ENCODE measurements at regions not wholly inside any gene's neighbourhood (a gene's known extent, or its start where the extent isn't known, plus 50 kb on each side); places are given as distances from the start of the nearest gene placed in this dataset.
"Not testable (repeated sequence)": the region's sequence is repeated elsewhere in the genome, so short reads cannot be mapped to it uniquely, and the experiment has no call there.

DNA sequence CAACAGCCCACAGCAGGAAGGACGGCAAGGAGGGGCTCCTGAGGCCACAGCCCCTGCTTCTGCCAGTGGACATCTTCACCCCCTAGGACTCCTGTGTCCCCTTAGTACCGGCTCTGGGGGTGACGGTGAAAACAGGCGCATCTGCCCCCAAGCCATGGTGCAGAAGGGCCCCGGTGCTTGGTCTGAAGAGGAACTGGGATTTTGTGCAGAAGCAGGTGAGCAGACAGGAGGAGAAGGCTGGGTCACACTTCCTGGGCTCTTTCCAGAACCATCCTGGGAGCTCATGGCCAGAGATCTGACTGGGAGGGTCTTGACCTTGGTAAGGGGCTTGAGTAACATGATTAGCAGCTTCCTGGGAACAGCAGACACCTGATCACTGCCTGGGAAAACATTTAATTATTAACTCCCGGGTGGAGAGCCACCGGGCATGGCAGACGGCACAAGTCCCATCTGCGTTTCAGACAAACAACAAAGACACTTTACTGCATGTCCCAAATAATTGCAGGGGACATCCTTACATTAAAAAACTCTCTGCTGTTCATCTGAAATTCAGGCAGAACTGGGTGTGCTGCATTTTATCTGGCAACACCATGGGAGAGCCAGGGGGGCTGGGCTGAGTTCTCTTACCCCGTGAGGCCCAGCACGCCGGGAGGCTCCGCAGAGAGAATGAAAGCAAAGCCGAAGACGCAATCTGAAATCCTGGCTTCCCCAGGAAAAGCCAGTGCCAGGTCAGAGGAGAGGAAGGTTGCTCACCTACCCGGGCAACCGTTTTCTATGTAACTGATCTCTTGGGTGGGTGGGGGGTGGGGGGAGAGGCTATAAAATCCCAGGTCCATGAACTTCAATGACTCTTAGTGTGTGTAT lies 1542.8 kb downstream of the TSPY10 start:
- H3K27ac ChIP-seq = no peak overlapping the region
- no peak for DNase-seq

DNA sequence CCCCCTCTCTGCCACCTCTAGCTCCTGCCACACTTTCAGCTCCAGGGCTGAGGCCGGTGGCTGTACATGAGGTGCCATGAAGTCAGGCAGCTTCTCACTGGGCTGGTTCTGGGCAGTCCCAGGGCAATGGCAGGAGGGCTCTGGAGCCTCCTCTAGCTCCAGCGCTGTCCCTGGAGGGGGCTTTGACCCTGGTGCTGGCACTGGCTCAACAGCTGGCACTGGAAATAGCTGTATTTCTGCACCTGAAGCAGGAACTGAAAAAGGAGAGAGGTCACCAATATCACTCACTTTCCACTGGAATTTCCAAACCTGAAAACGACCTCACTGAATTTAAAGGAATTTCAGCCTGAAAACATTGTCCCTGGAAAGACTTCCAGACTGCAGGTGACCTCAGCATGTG lies 1558.1 kb downstream of the TSPY10 start:
- H3K27me3 ChIP-seq (ENCODE audit: insufficient read depth, low read depth, severe bottlenecking); H3K27ac ChIP-seq; H3K9me3 ChIP-seq (ENCODE audit: severe bottlenecking); H3K4me3 ChIP-seq (ENCODE audit: low read depth, low read length); DNase-seq; H3K36me3 ChIP-seq: not testable (repeated sequence)

More for the DNA sequence above, 1542.8 kb downstream of the TSPY10 start:
- TF ChIP-seq, protein P1, sequence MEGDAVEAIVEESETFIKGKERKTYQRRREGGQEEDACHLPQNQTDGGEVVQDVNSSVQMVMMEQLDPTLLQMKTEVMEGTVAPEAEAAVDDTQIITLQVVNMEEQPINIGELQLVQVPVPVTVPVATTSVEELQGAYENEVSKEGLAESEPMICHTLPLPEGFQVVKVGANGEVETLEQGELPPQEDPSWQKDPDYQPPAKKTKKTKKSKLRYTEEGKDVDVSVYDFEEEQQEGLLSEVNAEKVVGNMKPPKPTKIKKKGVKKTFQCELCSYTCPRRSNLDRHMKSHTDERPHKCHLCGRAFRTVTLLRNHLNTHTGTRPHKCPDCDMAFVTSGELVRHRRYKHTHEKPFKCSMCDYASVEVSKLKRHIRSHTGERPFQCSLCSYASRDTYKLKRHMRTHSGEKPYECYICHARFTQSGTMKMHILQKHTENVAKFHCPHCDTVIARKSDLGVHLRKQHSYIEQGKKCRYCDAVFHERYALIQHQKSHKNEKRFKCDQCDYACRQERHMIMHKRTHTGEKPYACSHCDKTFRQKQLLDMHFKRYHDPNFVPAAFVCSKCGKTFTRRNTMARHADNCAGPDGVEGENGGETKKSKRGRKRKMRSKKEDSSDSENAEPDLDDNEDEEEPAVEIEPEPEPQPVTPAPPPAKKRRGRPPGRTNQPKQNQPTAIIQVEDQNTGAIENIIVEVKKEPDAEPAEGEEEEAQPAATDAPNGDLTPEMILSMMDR (IDR thresholded peaks at IDR 0.05; ENCODE audit: low read depth, low read length) = no peak
- Histone ChIP-seq H3K27me3 (ENCODE audit: insufficient read depth, low read depth, severe bottlenecking) (no peaks in the 10 kb centered on the region), H3K4me3 (ENCODE audit: low read depth, low read length) (no peak overlapping the region), H3K36me3 (no peaks in the 10 kb centered on the region), H3K9me3 (ENCODE audit: severe bottlenecking) (no peaks in the 10 kb centered on the region)

DNA sequence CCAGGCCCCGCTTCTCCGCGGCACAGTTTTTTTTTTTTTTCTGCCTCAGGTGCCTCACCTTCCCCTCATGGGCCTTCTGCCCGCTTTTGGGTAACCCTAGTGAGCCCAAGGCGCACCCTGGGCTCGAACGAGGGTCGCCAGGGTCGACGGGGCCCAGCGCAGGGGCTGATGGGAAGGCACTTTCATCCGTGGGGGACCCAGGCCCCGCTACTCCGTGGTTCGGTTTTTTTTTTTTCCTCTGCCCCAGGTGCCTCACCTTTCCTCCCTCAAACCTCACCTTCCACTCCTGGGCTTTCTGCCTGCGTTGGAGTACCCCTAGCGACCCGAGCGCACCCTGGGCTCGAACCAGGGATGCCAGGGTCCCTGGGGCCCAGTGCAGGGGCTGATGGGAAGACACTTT lies 1569.8 kb downstream of the TSPY10 start:
- not testable (repeated sequence) for H3K4me3 ChIP-seq (ENCODE audit: low read depth, low read length); H3K9me3 ChIP-seq (ENCODE audit: severe bottlenecking); DNase-seq; H3K36me3 ChIP-seq; H3K27ac ChIP-seq; H3K27me3 ChIP-seq (ENCODE audit: insufficient read depth, low read depth, severe bottlenecking)

DNA sequence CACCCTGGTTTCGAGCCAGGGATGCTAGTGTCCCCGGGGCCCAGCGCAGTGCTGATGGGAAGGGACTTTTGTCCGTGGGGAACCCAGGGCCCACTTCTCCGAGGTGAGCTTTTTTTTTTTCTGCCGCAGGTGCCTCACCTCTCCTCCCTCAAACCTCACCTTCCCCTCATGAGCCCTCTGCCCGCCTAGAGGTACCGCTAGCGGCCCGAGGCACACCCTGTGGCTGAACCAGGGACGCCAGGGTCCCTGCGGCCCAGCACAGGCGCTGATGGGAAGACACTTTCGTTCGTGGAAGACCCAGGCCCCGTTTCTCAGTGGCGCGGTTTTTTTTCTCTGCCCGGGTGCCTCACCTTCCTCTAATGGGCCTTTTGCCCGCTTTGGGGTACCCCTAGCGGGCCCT lies 1570.7 kb downstream of the TSPY10 start:
- not testable (repeated sequence) for DNase-seq; H3K36me3 ChIP-seq; H3K4me3 ChIP-seq (ENCODE audit: low read depth, low read length); H3K27me3 ChIP-seq (ENCODE audit: insufficient read depth, low read depth, severe bottlenecking); H3K9me3 ChIP-seq (ENCODE audit: severe bottlenecking); H3K27ac ChIP-seq

DNA sequence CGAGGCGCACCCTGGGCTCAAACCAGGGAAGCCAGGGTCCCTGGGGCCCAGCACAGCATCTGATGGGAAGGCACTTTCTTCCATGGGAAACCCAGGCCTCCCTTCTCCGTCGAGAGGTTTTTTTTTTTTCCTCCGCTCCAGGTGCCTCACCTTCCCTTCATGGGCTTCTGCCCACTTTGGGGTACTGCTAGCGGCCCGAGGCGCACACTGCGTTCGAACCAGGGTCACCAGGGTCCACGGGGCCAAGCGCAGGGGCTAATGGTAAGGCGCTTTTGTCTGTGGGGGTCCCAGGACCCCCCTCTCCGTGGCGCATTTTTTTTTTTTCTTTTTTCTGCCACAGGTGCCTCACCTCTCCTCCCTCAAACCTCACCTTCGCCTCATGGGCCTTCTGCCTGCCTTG lies 1571.3 kb downstream of the TSPY10 start:
- no peak for DNase-seq
- Histone ChIP-seq H3K4me3 (ENCODE audit: low read depth, low read length) (no peak overlapping the region), H3K9me3 (ENCODE audit: severe bottlenecking) (no peaks in the 10 kb centered on the region), H3K36me3 (no peaks in the 10 kb centered on the region), H3K27ac (no peak overlapping the region), H3K27me3 (ENCODE audit: insufficient read depth, low read depth, severe bottlenecking) (no peaks in the 10 kb centered on the region)
- TF ChIP-seq, protein P1 (IDR thresholded peaks at IDR 0.05; ENCODE audit: low read depth, low read length) = no peak

DNA sequence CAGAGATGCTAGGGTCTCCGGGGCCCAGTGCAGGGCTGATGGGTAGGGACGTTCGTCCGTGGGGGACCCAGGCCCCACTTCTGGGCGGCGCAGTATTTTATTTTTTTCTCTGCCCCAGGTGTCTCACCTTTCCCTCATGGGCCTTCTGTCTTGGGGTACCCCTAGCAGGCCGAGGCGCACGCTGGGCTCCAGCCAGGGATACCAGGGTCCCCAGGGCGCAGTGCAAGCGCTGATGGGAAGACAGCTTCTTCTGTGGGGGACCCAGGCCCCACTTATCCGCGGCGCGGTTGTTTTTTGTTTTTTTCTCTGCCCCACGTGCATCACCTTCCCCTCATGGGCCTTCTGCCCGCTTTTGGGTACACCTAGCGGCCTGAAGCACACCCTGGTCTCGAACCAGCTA lies 1572.8 kb downstream of the TSPY10 start:
- not testable (repeated sequence) for H3K27me3 ChIP-seq (ENCODE audit: insufficient read depth, low read depth, severe bottlenecking); H3K4me3 ChIP-seq (ENCODE audit: low read depth, low read length); H3K27ac ChIP-seq; H3K9me3 ChIP-seq (ENCODE audit: severe bottlenecking); H3K36me3 ChIP-seq; DNase-seq

DNA sequence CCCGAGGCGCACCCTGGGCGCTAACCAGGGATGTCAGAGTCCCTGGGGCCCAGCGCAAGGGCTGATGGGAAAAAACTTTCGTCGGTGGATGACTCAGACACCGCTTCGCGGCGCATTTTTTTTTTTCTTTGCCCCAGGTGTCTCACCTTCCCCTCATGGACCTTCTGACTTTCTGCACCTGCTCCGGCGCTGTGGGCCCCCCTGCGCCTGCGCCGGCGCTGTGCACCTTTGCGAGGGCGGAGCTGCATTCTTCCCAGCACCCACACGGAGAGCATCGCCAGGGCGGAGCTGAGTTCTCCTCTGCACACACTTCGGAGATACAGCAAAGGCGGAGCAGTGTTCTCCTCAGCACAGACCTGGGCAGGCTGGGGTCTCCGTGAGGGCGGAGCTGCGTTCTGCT lies 1575.3 kb downstream of the TSPY10 start:
- DNase-seq; H3K27me3 ChIP-seq (ENCODE audit: insufficient read depth, low read depth, severe bottlenecking); H3K36me3 ChIP-seq; H3K9me3 ChIP-seq (ENCODE audit: severe bottlenecking); H3K27ac ChIP-seq; H3K4me3 ChIP-seq (ENCODE audit: low read depth, low read length): not testable (repeated sequence)

DNA sequence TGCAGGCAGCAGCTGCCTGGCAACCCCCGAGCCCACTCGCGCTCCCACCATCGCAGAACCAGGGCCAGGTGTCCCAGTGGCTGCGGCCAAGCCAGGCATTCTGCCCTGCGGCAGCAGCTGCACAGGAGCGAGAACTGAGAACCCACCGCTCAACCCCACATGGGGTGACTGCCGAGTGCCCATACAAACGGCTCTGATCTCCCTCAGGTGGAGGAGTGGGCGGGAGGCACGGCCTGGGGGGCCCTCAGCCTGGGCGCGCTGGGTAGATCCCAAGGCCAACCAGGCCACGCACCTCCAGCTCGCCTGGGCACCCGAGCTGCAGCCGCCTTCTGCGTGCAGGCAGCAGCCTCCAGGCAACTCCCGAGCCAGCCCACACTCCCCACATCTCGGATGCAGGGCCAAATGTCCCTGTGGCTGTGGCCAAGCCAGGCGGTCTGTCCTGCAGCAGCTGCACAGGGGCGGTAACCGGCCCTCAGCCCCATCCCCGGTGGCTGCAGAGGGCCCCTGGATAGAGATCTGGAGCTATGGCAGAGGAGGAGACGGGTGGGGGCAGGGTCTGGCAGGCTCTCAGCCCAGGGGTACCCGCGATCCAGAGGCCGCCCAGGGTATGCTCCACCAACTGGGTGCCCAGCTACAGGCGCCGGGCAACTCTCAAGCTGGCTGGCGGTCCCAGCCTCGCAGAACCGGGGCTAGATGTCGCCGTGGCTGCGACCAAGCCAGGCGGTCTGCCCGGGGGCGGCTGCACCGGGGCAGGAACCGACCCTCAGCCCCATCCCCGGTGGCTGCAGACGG lies 1579.6 kb downstream of the TSPY10 start:
- not testable (repeated sequence) for H3K4me3 ChIP-seq (ENCODE audit: low read depth, low read length); H3K27me3 ChIP-seq (ENCODE audit: insufficient read depth, low read depth, severe bottlenecking); H3K27ac ChIP-seq; H3K9me3 ChIP-seq (ENCODE audit: severe bottlenecking); DNase-seq; H3K36me3 ChIP-seq

DNA sequence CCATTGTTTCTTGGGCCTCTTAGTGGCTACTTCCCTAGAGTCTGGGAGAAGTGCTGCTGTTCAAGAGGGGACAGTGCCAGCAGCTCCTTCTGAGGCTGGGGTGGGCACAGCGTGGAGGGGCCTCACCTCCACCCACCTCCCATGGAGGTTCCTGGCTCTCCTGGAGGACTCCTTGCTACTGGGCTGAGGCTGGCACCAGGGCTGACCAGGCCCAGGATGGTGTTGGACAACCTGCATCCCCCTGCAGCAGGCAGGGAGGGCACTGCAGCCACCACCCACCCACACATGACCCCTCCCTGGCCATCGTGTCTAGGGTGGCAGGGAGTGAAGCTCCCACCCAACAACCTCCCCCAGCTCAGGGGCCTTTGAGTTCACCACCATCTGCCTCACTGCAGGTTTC lies 1549.3 kb upstream of the USP9Y start:
- H3K9me3 ChIP-seq (ENCODE audit: severe bottlenecking); H3K27me3 ChIP-seq (ENCODE audit: insufficient read depth, low read depth, severe bottlenecking); H3K4me3 ChIP-seq (ENCODE audit: low read depth, low read length); H3K27ac ChIP-seq; H3K36me3 ChIP-seq; DNase-seq: not testable (repeated sequence)

DNA sequence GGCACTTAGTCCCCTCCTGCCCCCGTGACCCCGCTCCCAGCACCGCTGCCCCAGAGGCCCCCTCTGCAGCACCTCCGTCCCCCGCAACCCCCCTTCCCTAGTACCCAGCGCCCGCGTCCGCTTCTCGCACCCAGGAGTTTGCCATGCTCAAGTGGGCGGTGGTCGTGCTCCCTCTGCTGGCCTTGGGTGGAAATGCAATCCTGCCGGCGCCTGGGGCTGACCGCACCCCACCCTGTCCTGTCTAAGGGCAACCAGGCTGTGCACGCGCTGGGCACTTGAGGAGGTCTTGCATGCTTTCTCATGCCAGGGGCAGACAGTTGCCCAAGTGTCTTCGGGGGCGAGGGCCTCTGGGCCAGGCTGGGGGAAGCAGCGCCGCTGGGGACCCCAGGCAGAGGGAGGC lies 1544.9 kb upstream of the USP9Y start:
- not testable (repeated sequence) for H3K9me3 ChIP-seq (ENCODE audit: severe bottlenecking); H3K27me3 ChIP-seq (ENCODE audit: insufficient read depth, low read depth, severe bottlenecking); H3K36me3 ChIP-seq; H3K27ac ChIP-seq; H3K4me3 ChIP-seq (ENCODE audit: low read depth, low read length)
- peak; percentile 6 for DNase-seq

DNA sequence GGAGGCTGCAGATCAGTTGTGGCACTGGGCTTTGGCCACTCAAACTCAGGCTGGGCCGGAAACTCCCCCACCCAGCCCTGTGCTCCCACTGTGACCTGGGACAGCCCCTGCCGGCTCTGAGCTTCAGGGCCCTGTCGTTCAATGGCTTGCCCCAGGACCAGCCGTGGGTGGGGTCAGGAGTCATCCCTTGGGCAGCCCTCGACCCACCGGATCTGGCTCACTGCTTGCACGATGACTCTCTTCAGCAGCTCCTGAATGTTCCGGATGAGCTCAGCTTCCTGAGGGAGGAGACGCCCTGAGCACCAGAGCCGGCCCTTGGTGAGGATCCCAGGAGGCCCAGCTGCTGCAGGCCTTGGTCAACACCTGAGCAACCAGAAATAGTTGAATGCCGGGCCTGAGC lies 1544.2 kb upstream of the USP9Y start:
- H3K36me3 ChIP-seq; DNase-seq; H3K9me3 ChIP-seq (ENCODE audit: severe bottlenecking); H3K4me3 ChIP-seq (ENCODE audit: low read depth, low read length); H3K27ac ChIP-seq; H3K27me3 ChIP-seq (ENCODE audit: insufficient read depth, low read depth, severe bottlenecking): not testable (repeated sequence)

DNA sequence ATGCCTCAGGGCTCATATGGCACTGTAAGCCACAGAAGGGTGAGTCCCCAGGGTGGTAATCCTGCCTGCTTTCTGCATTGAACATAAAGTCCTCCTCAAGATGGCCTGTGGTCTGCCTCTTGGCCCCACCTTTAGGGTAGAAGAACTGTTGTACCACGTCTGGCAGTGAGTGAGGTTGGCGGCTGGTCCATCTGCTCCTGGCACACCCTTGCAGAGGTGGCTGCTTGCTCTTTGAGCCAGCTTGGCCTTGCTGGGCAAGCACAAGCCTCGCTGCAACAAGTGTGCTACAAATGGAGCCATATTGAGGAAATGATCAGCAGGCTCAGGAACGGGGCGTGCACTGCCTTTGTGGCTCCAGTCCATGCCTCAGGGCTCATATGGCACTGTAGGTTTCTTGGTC lies 1524.0 kb upstream of the USP9Y start:
- H3K27me3 ChIP-seq (ENCODE audit: insufficient read depth, low read depth, severe bottlenecking); H3K27ac ChIP-seq; DNase-seq; H3K36me3 ChIP-seq; H3K9me3 ChIP-seq (ENCODE audit: severe bottlenecking); H3K4me3 ChIP-seq (ENCODE audit: low read depth, low read length): not testable (repeated sequence)
